ENCODE measurements at regions not wholly inside any gene's neighbourhood (a gene's known extent, or its start where the extent isn't known, plus 50 kb on each side); places are given as distances from the start of the nearest gene placed in this dataset.

DNA sequence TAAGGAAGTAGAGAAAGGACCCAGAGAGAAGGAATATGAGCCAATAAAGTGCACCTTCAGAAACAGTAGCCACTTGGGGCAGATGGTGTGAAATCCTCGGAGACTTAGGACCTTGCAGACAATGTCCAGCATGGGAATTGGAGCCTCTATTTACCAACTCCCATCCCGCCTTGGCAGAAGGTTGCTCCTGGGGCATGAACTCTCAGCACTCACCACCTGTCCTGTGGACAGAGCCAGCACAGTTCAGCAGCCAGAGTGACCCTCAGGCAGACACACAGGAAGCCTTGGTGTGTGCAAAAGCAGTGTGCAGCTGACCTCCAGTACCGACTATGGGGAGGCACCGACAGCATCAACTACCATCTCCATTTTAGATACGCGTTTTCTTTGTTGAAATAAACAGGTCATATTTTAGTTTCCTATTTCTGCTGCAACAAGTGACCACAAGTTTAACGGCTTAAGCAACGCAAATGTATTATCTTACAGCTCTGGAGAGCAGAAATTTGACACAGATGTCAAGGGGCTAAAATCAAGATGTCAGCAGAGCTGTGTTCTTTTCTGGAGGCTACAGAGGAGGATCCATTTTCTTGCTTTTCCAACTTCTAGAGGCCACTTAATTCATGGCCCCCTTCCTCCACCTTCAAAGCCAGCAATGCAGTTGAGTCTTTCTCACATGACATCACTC, 428.1 kb downstream of the MED13L start:
- no peak for DNase-seq
- no peaks in the 10 kb centered on the region for H3K27me3 ChIP-seq (ENCODE audit: control insufficient read depth in 1 of 2, insufficient read depth in 2 of 2, low read length in 1 of 2)
- H3K36me3 ChIP-seq (ENCODE audit: control insufficient read depth in 1 of 2, insufficient read depth in 2 of 2, low read length in 1 of 2), result no peaks in the 10 kb centered on the region
- no peak overlapping the region for H3K27ac ChIP-seq (ENCODE audit: low read depth in 1 of 2, low read length in 2 of 2)
- H3K4me1 ChIP-seq (ENCODE audit: control insufficient read depth in 1 of 2, insufficient read depth in 2 of 2, low read length in 2 of 2), result no peaks in the 10 kb centered on the region
- no peak for ATAC-seq (ENCODE audit: low FRiP score)
- H3K9me3 ChIP-seq (ENCODE audit: control insufficient read depth, low read length), result peaks cover 1% of the 10 kb centered on the region
- no peak overlapping the region for H3K4me3 ChIP-seq (ENCODE audit: low read length in 2 of 2)
- 71 to 80% methylated on average over 8 of the region's 8 CpGs for WGBS, 2 donors
- intact Hi-C loops (cut with DNase I), result no loop called here

DNA sequence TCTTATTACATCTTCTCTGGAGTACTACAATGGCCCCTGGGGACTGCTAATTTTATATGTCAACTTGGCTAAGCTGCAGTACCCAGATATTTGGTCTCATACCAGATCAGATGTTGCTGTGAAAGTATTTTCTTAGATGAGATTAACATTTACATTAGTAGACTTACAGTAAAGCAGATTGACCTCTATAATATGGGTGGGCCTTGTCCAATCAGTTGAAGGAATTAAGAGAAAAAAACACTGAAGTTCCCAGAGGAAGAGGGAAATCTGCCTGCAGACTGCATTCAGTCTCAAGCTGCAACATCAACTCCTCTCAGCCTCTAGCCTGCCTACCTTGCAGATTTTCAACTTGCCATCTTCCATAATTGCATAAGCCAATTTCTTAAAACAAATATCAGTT, 430.1 kb downstream of the MED13L start:
- Histone ChIP-seq H3K9me3 (ENCODE audit: control insufficient read depth, low read length) (peaks cover 1% of the 10 kb centered on the region), H3K27ac (ENCODE audit: low read depth in 1 of 2, low read length in 2 of 2) (no peak overlapping the region), H3K4me1 (ENCODE audit: control insufficient read depth in 1 of 2, insufficient read depth in 2 of 2, low read length in 2 of 2) (no peaks in the 10 kb centered on the region), H3K36me3 (ENCODE audit: control insufficient read depth in 1 of 2, insufficient read depth in 2 of 2, low read length in 1 of 2) (no peaks in the 10 kb centered on the region), H3K27me3 (ENCODE audit: control insufficient read depth in 1 of 2, insufficient read depth in 2 of 2, low read length in 1 of 2) (no peaks in the 10 kb centered on the region), H3K4me3 (ENCODE audit: low read length in 2 of 2) (no peak overlapping the region)
- intact Hi-C loops (cut with DNase I), result no loop called here
- no peak for ATAC-seq (ENCODE audit: low FRiP score)
- no peak for DNase-seq

DNA sequence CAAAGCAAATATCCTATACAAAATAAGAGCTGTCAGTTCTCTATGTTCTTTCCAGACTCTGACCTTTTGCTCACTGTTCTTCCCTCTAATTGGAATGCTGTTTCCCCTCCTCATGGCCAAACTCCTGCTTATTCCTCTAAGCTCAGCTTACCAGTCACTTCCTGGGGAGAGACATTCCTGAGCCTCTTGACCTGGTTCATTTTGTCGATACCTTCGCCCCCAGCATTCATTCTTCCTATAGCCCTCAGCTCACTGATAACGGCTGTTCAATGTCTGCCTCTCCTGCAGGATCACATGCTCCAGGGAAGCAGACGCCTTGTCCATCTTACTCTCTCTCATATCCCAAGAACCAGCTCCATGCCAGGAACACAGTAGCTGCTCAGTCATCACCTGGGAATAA, 431.0 kb downstream of the MED13L start:
- no peaks in the 10 kb centered on the region for H3K27me3 ChIP-seq (ENCODE audit: control insufficient read depth in 1 of 2, insufficient read depth in 2 of 2, low read length in 1 of 2)
- intact Hi-C loops (cut with DNase I), result no loop called here
- WGBS, 2 donors, result 77 to 84% methylated on average over 4 of the region's 4 CpGs
- H3K27ac ChIP-seq (ENCODE audit: low read depth in 1 of 2, low read length in 2 of 2), result no peak overlapping the region
- no peaks in the 10 kb centered on the region for H3K4me1 ChIP-seq (ENCODE audit: control insufficient read depth in 1 of 2, insufficient read depth in 2 of 2, low read length in 2 of 2)
- no peaks in the 10 kb centered on the region for H3K36me3 ChIP-seq (ENCODE audit: control insufficient read depth in 1 of 2, insufficient read depth in 2 of 2, low read length in 1 of 2)
- H3K9me3 ChIP-seq (ENCODE audit: control insufficient read depth, low read length), result peaks cover 1% of the 10 kb centered on the region
- no peak for DNase-seq
- no peak overlapping the region for H3K4me3 ChIP-seq (ENCODE audit: low read length in 2 of 2)
- no peak for ATAC-seq (ENCODE audit: low FRiP score)

DNA sequence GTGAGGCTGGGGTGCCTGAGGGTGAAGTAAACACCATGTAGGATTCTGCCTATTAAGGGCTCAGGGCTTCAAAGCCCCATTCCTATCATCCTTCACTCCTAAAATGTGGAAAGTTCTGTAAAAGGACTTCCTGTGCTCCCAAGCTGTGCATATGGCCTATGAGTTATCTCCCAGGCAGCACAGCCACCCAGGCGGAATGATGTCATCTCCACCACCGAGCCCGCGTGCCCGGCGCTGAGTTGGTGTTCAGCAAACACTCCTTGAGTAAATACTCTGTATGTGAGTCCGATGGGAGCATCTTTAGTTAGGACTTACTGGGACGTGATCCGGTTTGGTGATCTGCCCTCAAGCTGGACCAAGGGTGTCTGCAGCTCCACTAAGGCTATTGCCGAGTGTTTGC, 437.3 kb downstream of the MED13L start:
- intact Hi-C loops (cut with DNase I), result no loop called here
- H3K4me3 ChIP-seq (ENCODE audit: low read length in 2 of 2), result no peak overlapping the region
- H3K27ac ChIP-seq (ENCODE audit: low read depth in 1 of 2, low read length in 2 of 2), result no peak overlapping the region
- no peak for DNase-seq
- no peaks in the 10 kb centered on the region for H3K9me3 ChIP-seq (ENCODE audit: control insufficient read depth, low read length)
- 59 to 61% methylated on average over 10 of the region's 10 CpGs for WGBS, 2 donors
- ATAC-seq (ENCODE audit: low FRiP score), result no peak
- no peaks in the 10 kb centered on the region for H3K4me1 ChIP-seq (ENCODE audit: control insufficient read depth in 1 of 2, insufficient read depth in 2 of 2, low read length in 2 of 2)
- H3K36me3 ChIP-seq (ENCODE audit: control insufficient read depth in 1 of 2, insufficient read depth in 2 of 2, low read length in 1 of 2), result no peaks in the 10 kb centered on the region
- H3K27me3 ChIP-seq (ENCODE audit: control insufficient read depth in 1 of 2, insufficient read depth in 2 of 2, low read length in 1 of 2), result no peaks in the 10 kb centered on the region

DNA sequence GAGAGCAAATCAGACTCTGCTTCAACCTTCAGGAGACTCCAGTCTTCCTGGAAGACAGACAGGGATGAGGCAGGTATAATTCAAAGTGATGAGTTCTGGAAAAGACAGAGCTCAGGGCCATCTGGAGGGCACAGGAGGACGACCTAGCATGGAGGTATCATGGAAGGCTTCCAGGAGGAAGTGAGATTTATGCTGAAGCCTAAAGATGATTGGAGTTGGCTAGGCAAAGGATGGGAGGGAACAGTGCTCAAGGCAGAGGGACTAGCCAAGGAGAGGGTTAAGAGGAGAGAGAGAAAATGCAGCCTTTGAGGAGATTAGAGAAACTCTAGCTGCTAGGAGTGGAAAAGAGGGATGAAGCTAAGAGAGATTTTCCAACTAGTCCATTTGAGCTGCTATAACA, 438.5 kb downstream of the MED13L start:
- H3K4me3 ChIP-seq (ENCODE audit: low read length in 2 of 2), result no peak overlapping the region
- H3K27ac ChIP-seq (ENCODE audit: low read depth in 1 of 2, low read length in 2 of 2), result no peak overlapping the region
- no peaks in the 10 kb centered on the region for H3K4me1 ChIP-seq (ENCODE audit: control insufficient read depth in 1 of 2, insufficient read depth in 2 of 2, low read length in 2 of 2)
- no peaks in the 10 kb centered on the region for H3K36me3 ChIP-seq (ENCODE audit: control insufficient read depth in 1 of 2, insufficient read depth in 2 of 2, low read length in 1 of 2)
- WGBS, 2 donors, result 52 to 60% methylated on average over 1 of the region's 1 CpG
- H3K9me3 ChIP-seq (ENCODE audit: control insufficient read depth, low read length), result no peaks in the 10 kb centered on the region
- intact Hi-C loops (cut with DNase I), result no loop called here
- H3K27me3 ChIP-seq (ENCODE audit: control insufficient read depth in 1 of 2, insufficient read depth in 2 of 2, low read length in 1 of 2), result no peaks in the 10 kb centered on the region
- DNase-seq, result no peak
- ATAC-seq (ENCODE audit: low FRiP score), result no peak

DNA sequence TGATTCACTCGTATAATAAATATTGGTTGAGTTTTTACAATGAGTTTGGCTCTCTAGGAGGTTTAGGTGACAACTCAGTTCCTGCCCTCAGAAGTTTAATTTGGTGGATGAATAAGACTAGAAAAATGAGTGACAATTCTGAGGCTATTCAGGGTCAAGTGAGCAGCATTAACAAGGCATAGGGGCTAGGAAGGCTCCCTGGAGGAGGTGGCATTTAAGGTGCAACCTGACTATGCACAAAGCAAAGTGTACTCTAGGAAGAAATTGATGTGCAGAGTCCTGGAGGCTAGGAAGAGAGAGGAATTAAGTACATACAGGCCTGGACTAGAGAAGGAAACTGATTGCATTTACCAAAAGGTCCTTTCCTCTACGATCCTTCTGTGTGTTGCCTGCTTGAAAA, 440.3 kb downstream of the MED13L start:
- WGBS, 2 donors, result 88 to 90% methylated on average over 2 of the region's 2 CpGs
- H3K36me3 ChIP-seq (ENCODE audit: control insufficient read depth in 1 of 2, insufficient read depth in 2 of 2, low read length in 1 of 2), result no peaks in the 10 kb centered on the region
- DNase-seq (no peak), ATAC-seq (ENCODE audit: low FRiP score) (no peak)
- no peaks in the 10 kb centered on the region for H3K27me3 ChIP-seq (ENCODE audit: control insufficient read depth in 1 of 2, insufficient read depth in 2 of 2, low read length in 1 of 2)
- no peak overlapping the region for H3K27ac ChIP-seq (ENCODE audit: low read depth in 1 of 2, low read length in 2 of 2)
- no peaks in the 10 kb centered on the region for H3K4me1 ChIP-seq (ENCODE audit: control insufficient read depth in 1 of 2, insufficient read depth in 2 of 2, low read length in 2 of 2)
- intact Hi-C loops (cut with DNase I), result no loop called here
- peaks cover 2% of the 10 kb centered on the region for H3K9me3 ChIP-seq (ENCODE audit: control insufficient read depth, low read length)
- no peak overlapping the region for H3K4me3 ChIP-seq (ENCODE audit: low read length in 2 of 2)

DNA sequence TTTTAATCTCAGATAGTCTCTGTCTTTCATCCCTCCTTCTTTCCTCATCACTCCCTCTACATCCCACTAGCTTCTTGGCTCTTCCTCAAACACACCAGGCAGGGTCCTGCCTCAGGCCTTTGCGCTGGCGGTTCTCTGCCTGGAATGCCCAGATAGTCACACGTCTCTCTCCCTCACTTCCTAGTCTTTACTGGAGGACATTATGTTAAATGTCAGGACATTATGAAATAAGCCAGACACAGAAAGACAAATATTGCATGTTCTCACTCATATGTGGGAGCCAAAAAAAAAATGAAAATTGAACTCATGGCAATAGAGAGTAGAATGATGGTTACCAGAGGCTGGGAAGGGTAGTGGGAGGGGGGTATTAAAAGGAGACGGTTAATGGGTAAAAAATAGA, 442.0 kb downstream of the MED13L start:
- ATAC-seq (ENCODE audit: low FRiP score) (no peak), DNase-seq (no peak)
- intact Hi-C loops (cut with DNase I), result no loop called here
- peaks cover 2% of the 10 kb centered on the region for H3K9me3 ChIP-seq (ENCODE audit: control insufficient read depth, low read length)
- no peak overlapping the region for H3K4me3 ChIP-seq (ENCODE audit: low read length in 2 of 2)
- H3K4me1 ChIP-seq (ENCODE audit: control insufficient read depth in 1 of 2, insufficient read depth in 2 of 2, low read length in 2 of 2), result no peaks in the 10 kb centered on the region
- no peaks in the 10 kb centered on the region for H3K36me3 ChIP-seq (ENCODE audit: control insufficient read depth in 1 of 2, insufficient read depth in 2 of 2, low read length in 1 of 2)
- WGBS, 2 donors, result 28 to 41% methylated on average over 4 of the region's 4 CpGs
- no peaks in the 10 kb centered on the region for H3K27me3 ChIP-seq (ENCODE audit: control insufficient read depth in 1 of 2, insufficient read depth in 2 of 2, low read length in 1 of 2)
- H3K27ac ChIP-seq (ENCODE audit: low read depth in 1 of 2, low read length in 2 of 2), result no peak overlapping the region

DNA sequence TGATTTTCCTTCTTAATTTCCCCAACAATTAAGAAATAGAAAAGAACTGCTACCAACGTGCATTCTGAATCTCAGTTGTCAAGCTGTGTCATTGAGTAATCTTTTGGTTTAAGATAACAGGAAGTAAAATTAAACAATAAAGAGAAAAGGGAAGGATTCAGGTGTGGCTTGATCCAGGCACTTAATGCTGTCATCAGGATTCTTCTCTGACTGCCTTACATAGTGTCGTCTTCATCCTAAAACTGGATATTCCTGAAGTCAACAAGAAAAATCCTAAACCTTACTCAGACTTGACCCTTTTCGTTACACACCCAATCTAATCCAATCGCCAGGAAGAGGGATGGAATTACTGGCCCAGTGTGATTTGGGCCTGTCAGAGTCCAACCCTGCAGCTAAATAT, 443.8 kb downstream of the MED13L start:
- H3K27ac ChIP-seq (ENCODE audit: low read depth in 1 of 2, low read length in 2 of 2), result no peak overlapping the region
- no peak overlapping the region for H3K4me3 ChIP-seq (ENCODE audit: low read length in 2 of 2)
- H3K36me3 ChIP-seq (ENCODE audit: control insufficient read depth in 1 of 2, insufficient read depth in 2 of 2, low read length in 1 of 2), result no peaks in the 10 kb centered on the region
- no peaks in the 10 kb centered on the region for H3K4me1 ChIP-seq (ENCODE audit: control insufficient read depth in 1 of 2, insufficient read depth in 2 of 2, low read length in 2 of 2)
- H3K27me3 ChIP-seq (ENCODE audit: control insufficient read depth in 1 of 2, insufficient read depth in 2 of 2, low read length in 1 of 2), result no peaks in the 10 kb centered on the region
- 92 to 95% methylated on average over 4 of the region's 4 CpGs for WGBS, 2 donors
- DNase-seq (no peak), ATAC-seq (ENCODE audit: low FRiP score) (no peak)
- intact Hi-C loops (cut with DNase I), result no loop called here
- peaks cover 2% of the 10 kb centered on the region for H3K9me3 ChIP-seq (ENCODE audit: control insufficient read depth, low read length)

DNA sequence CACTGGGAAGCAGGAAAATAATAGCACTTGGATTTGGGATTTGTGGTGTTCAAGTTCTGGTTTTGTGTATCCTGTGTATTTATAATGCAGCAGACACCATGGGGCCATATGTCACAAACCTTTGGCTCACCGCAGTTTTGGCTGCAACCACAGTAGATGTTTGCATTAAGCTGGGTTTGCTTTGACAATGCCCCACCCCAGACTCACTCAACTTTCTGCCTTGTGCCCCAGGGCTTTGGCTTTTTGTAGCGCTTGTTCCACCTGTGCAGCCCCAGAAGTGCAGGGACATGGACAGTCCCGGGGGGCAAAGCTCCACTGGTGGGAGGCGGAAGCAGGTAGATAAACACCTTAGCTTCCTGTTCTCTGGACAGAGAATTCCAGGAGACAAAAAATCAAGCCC, 446.9 kb downstream of the MED13L start:
- H3K9me3 ChIP-seq (ENCODE audit: control insufficient read depth, low read length), result peaks cover 2% of the 10 kb centered on the region
- H3K4me3 ChIP-seq (ENCODE audit: low read length in 2 of 2), result no peak overlapping the region
- 83 to 88% methylated on average over 4 of the region's 4 CpGs for WGBS, 2 donors
- H3K36me3 ChIP-seq (ENCODE audit: control insufficient read depth in 1 of 2, insufficient read depth in 2 of 2, low read length in 1 of 2), result no peaks in the 10 kb centered on the region
- H3K27me3 ChIP-seq (ENCODE audit: control insufficient read depth in 1 of 2, insufficient read depth in 2 of 2, low read length in 1 of 2), result no peaks in the 10 kb centered on the region
- no peak overlapping the region for H3K27ac ChIP-seq (ENCODE audit: low read depth in 1 of 2, low read length in 2 of 2)
- ATAC-seq (ENCODE audit: low FRiP score), result no peak
- intact Hi-C loops (cut with DNase I), result no loop called here
- DNase-seq, result no peak
- H3K4me1 ChIP-seq (ENCODE audit: control insufficient read depth in 1 of 2, insufficient read depth in 2 of 2, low read length in 2 of 2), result no peaks in the 10 kb centered on the region

Measured in aorta (tissue), 5 donors.